ENCODE measurements at regions not wholly inside any gene's neighbourhood (a gene's known extent, or its start where the extent isn't known, plus 50 kb on each side); places are given as distances from the start of the nearest gene placed in this dataset.

- TF ChIP-seq REST (IDR thresholded peaks at IDR 0.05), result no peak
These were observed 180.7 kb upstream of the IL15 start (continued) for GRCh38 chr4:141455651-141456050.

DNA sequence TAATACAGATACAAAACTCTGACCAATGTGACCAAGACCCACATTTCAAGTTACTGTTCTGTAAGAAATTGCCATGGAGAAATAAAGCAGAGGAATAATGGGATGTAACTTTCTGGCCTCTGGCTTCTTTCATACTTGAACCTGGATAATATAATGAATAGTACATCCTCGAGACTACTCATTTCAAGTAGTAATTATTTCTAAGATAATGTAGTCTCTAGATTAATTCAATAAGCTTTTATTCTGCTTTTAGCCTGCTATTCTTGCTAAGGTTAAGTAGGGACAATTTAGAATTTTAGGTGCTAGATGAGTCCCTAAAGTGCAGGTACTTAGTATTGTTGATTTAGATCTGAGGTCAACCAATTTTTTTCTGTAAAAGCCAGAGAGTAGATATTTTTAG, 178.7 kb upstream of the IL15 start:
- no peaks in the 10 kb centered on the region for H3K27me3 ChIP-seq (ENCODE audit: control insufficient read depth in 4 of 4, insufficient read depth in 4 of 4, low read length in 3 of 4)
- 86% methylated on average over 1 of the region's 1 CpG for WGBS
- DNase-seq (ENCODE audit: low spot score), result no peak

DNA sequence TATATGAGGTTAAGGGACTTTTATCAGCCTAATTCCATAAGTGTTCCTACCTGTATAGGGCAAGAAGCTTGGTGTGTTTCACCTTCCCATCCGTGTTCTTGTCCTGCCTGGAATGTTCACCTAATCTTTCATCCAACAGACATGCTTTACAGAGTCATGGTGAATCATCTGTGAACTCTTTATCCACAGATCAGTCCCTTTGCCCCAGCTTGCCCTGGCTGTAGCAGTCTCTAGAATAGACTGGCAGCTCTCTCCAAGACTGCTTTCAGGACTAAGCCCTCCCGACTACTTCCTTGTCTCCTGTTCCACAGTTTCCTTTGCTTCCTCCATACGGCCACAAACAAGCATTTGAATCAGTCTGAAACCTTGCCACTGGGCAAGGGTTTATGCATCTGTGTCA, 177.9 kb upstream of the IL15 start:
- Histone ChIP-seq H3K27me3 (ENCODE audit: control insufficient read depth in 4 of 4, insufficient read depth in 4 of 4, low read length in 3 of 4) (no peaks in the 10 kb centered on the region), H3K9me3 (ENCODE audit: control insufficient read depth in 4 of 4, low read length in 3 of 4) (no peaks in the 10 kb centered on the region), H3K4me3 (ENCODE audit: low read depth in 1 of 3, low read length in 3 of 3) (no peak overlapping the region), H3K9ac (ENCODE audit: low read depth in 1 of 2, low read length in 2 of 2) (no peak overlapping the region), H3K36me3 (ENCODE audit: control insufficient read depth in 4 of 4, insufficient read depth in 3 of 4, low read depth in 1 of 4, low read length in 3 of 4) (no peaks in the 10 kb centered on the region), H3K4me1 (ENCODE audit: control insufficient read depth in 4 of 4, insufficient read depth in 4 of 4, low read length in 3 of 4) (peaks cover 0 to 2% (median 0%) of the 10 kb centered on the region in 4 donors), H3K27ac (ENCODE audit: low read depth in 1 of 2, low read length in 2 of 2) (no peak overlapping the region)
- no peak for DNase-seq (ENCODE audit: low spot score)
- TF ChIP-seq HNF4G (IDR thresholded peaks at IDR 0.05) (no peak), TAF1 (conservative IDR thresholded peaks at IDR 0.05) (no peak), MAX (IDR thresholded peaks at IDR 0.05) (no peak), REST (IDR thresholded peaks at IDR 0.05) (no peak), FOXA2 (IDR thresholded peaks at IDR 0.05) (no peak), RAD21 (IDR thresholded peaks at IDR 0.05) (no peak)
- 63% methylated on average over 3 of the region's 3 CpGs for WGBS

More for the DNA sequence above, 178.7 kb upstream of the IL15 start:
- no peak overlapping the region for H3K4me3 ChIP-seq (ENCODE audit: low read depth in 1 of 3, low read length in 3 of 3)
- H3K9ac ChIP-seq (ENCODE audit: low read depth in 1 of 2, low read length in 2 of 2), result no peak overlapping the region
- H3K36me3 ChIP-seq (ENCODE audit: control insufficient read depth in 4 of 4, insufficient read depth in 3 of 4, low read depth in 1 of 4, low read length in 3 of 4), result no peaks in the 10 kb centered on the region
- H3K4me1 ChIP-seq (ENCODE audit: control insufficient read depth in 4 of 4, insufficient read depth in 4 of 4, low read length in 3 of 4), result peaks cover 0 to 2% (median 0%) of the 10 kb centered on the region in 4 donors
- no peak for TF ChIP-seq HNF4G (IDR thresholded peaks at IDR 0.05)
- no peak for TF ChIP-seq SP1 (IDR thresholded peaks at IDR 0.05)
- TF ChIP-seq FOXA2 (IDR thresholded peaks at IDR 0.05), result no peak
- TF ChIP-seq HNF4A (conservative IDR thresholded peaks at IDR 0.05), result no peak
- TF ChIP-seq NR2F2 (IDR thresholded peaks at IDR 0.05), result no peak
- no peaks in the 10 kb centered on the region for H3K9me3 ChIP-seq (ENCODE audit: control insufficient read depth in 4 of 4, low read length in 3 of 4)
- no peak overlapping the region for H3K27ac ChIP-seq (ENCODE audit: low read depth in 1 of 2, low read length in 2 of 2)
